GM12873 (cell line): ENCODE measurements at regions not wholly inside any gene's neighbourhood (a gene's known extent, or its start where the extent isn't known, plus 50 kb on each side); places are given as distances from the start of the nearest gene placed in this dataset.

Experiments
- TF ChIP-seq, protein P1 (sequence below): IDR thresholded peaks from 2 replicates; pipeline ENCODE4 v1.5.1; 2012; ENCODE audit warnings: low read depth, mild to moderate bottlenecking, moderate library complexity, low read length, control low read depth; ENCODE audit not compliant: insufficient read depth; ENCODE audit errors: missing control alignments

DNA sequence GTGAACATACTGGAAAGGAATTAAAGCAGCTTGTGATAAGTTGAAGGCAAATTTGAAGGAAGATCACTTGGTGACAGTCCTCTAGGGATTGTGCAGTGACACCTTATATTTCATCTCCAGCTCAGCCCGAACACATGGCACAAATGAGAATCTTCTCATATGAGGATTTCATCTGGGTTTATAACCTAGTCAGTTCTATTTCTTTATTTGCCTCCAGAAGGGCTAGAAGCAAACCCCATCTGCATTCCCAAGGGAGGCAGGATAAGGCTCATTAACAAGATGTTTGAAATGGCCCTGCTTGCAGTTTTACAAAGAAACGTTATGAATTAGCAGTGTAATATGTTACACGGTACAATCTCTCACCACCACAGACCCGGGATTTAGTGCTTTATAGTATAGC, 90.7 kb upstream of the KRR1 start:
- TF ChIP-seq, protein P1, sequence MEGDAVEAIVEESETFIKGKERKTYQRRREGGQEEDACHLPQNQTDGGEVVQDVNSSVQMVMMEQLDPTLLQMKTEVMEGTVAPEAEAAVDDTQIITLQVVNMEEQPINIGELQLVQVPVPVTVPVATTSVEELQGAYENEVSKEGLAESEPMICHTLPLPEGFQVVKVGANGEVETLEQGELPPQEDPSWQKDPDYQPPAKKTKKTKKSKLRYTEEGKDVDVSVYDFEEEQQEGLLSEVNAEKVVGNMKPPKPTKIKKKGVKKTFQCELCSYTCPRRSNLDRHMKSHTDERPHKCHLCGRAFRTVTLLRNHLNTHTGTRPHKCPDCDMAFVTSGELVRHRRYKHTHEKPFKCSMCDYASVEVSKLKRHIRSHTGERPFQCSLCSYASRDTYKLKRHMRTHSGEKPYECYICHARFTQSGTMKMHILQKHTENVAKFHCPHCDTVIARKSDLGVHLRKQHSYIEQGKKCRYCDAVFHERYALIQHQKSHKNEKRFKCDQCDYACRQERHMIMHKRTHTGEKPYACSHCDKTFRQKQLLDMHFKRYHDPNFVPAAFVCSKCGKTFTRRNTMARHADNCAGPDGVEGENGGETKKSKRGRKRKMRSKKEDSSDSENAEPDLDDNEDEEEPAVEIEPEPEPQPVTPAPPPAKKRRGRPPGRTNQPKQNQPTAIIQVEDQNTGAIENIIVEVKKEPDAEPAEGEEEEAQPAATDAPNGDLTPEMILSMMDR = no peak

DNA sequence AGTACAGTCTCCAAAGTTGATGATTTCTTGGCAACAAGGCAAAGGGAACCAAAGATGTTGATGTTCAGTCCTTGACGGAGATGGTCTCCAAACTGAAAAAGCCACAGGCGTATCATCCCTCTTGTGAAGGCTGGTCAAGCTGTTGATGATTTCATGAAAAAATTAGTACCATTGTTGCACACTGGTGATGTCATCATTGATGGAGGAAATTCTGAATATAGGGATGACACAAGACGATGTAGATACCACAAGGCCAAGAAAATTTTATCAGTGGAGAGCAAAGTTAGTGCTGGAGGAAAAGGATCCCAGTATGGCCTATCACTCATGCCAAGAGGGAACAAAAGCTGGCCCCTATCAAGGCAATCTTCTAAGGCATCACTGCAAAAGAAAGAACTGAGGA, 88.7 kb upstream of the KRR1 start:
- TF ChIP-seq, protein P1 = no peak

DNA sequence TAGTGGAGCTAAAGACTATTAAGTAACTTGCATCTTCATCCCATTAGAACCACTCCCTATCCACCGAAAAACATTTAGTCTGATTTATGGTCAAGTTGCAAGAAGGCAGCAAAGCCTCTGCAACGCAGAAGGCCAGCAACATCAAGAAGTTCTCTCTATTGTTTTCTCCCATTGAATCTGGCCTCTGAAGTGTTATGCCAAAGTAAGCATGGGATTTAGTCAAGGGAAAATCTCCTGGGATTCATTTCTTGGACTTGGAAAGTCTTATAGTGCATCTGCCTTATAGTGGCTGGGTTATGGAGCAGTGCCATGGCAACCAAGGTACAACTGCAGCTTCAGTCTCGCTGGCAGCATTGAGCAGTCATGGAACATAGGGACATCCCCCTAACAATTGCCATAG, 87.7 kb upstream of the KRR1 start:
- TF ChIP-seq, protein P1 = no peak

DNA sequence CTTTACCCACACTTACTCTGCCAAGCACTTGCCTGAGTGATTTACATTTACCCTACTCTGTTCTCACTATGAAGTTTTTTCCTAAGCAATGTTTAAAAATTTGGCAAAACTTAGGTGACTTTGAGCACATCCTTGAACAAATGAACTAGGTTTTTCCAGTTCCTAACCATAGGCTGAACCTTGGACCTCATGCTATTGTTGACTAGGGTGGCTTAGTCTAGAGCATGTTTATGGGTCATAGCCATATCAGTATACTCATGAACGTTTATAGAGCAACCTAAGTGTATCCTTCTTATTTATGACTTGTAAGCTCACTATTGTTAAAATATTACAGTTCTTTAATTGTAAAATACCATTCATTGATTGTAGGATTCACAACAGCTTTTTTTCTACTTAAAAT, 85.0 kb upstream of the KRR1 start:
- TF ChIP-seq, protein P1 = no peak

DNA sequence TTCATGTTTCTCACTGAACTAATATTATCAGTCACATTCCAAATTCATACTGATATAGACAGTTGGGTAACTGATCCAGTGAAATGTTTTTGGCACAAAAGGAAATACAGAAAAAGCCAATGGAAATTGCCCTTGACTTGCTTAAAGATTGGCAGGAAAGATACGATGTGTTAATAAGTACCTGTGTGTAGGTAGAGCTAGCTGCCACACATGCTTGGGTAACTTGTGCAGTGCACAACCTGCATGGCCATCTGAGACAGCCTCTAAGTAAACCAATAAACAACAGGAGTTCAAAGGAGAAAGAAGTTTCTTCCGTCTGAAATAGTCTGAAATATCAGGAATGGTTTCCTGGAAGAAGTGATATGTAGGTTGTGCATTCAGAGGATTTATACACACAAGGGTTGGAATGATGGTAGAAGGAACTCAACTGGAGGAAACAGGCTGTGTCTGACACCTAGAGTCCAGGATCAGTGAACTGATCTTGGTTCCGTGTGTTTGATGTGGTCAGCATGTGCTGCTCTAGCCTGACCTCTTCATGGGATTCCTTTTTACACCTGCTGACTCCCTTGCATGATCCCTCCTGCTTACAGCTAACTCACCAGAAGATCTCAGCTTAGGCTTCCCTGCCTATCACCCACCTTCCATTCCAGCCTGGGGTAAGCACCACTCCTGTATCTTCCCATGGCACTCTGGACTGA, 81.4 kb upstream of the KRR1 start:
- TF ChIP-seq, protein P1 = no peak

DNA sequence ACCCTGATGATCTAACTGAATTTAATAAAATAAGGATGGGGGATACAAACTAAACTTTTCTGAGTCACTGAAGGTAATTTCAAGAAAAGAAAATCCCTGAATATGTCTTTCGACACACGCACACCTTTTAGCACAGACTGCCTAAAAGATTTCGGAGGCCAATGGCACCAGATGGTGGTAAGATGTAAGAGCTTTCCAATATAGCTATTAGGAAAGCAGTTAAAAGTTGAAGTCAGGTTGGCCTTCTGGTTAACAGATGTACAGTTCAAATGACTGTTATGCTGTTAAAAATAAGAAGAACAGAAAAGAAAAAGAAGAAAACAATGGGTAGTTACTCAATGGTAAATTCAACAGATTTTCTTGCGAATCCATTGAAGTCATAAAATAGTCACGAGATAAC, 80.7 kb upstream of the KRR1 start:
- TF ChIP-seq, protein P1 = no peak

DNA sequence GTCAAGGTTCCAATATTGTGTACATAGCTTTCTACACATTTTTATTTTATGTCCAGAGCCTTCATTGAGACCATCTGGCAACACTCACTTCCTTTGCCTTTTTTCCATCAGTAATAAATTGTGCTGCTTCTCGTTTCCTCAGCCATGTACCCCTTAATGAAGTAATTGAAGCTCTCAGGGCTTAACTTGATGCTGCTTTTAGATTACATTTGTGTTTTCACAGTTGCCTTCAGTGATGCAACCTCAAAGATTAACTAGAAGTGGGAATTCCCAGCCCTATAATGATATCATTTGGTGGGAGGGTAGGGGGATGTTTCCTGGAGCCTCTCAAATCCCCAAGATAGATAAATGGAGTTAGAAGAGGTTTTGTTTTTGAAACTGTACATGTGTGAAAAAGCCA, 80.2 kb upstream of the KRR1 start:
- TF ChIP-seq, protein P1 = no peak
